BJ (cell line): ENCODE measurements at regions not wholly inside any gene's neighbourhood (a gene's known extent, or its start where the extent isn't known, plus 50 kb on each side); places are given as distances from the start of the nearest gene placed in this dataset.

Source experiments
- CTCF ChIA-PET: fragments of 350-600 bp; formaldehyde crosslinking; extraction: SDS; loops from one replicate; lab custom pipeline; 2021; ENCODE audit warnings: antibody characterized with exemption, inconsistent platforms; lab: Yijun Ruan, JAX
- POLR2A ChIA-PET: fragments of 300-600 bp; sonication (Branson Sonifier 250); formaldehyde crosslinking; extraction: SDS; loops from one replicate; lab custom pipeline; 2021; ENCODE audit warnings: antibody characterized with exemption; lab: Charles Lee
- DNase-seq: peaks from one replicate; pipeline ENCODE4 v3.0.0-alpha.2; 2011; ENCODE audit warnings: low read depth
- H3K27me3 ChIP-seq: 2 replicates; pipeline ENCODE4 v1.6.0; 2011; ENCODE audit warnings: low read length; ENCODE audit not compliant: control insufficient read depth, insufficient read depth
- H3K36me3 ChIP-seq: 2 replicates; pipeline ENCODE4 v1.5.1; 2011; ENCODE audit warnings: low read length; ENCODE audit not compliant: control insufficient read depth, insufficient read depth
- H3K4me3 ChIP-seq: 2 replicates; pipeline ENCODE4 v1.5.1; 2011; ENCODE audit warnings: low read depth, mild to moderate bottlenecking, control low read depth, low read length
- TF ChIP-seq, protein P1 (sequence below): IDR thresholded peaks from 2 replicates; pipeline ENCODE4 v1.5.1; 2011; ENCODE audit warnings: low read depth, mild to moderate bottlenecking, control low read depth, inconsistent platforms, low read length, moderate library complexity; ENCODE audit not compliant: insufficient read depth

DNA sequence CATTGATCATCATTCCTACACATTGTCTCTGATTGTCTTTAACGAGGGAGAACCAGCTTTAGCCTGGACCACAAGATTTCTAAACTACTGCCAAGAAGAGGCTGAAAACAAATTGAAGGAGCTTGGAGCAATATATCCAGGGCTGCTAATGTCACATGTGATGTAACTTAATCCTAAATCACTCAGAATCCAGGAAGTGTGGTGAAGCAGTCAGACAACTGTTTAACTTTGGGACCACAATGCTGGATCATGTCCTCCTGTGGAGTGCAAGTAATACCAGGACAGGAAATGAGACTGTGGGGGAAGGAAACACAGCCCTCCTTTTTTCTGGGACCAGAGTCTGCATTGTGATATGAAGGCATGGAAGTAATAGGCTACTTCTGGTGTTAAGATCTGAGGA lies 430.2 kb downstream of the KCTD12 start:
- CTCF ChIA-PET = interaction anchor here (1.8 kb wide), 1 partner anchor 18 kb away, joined by 4 read pairs; no protein-coding TSS in a partner anchor
- no peaks in the 10 kb centered on the region for H3K36me3 ChIP-seq
- POLR2A ChIA-PET = no interaction called here
- no peak overlapping the region for H3K4me3 ChIP-seq
- no peak for DNase-seq
- no peaks in the 10 kb centered on the region for H3K27me3 ChIP-seq
- TF ChIP-seq, protein P1, sequence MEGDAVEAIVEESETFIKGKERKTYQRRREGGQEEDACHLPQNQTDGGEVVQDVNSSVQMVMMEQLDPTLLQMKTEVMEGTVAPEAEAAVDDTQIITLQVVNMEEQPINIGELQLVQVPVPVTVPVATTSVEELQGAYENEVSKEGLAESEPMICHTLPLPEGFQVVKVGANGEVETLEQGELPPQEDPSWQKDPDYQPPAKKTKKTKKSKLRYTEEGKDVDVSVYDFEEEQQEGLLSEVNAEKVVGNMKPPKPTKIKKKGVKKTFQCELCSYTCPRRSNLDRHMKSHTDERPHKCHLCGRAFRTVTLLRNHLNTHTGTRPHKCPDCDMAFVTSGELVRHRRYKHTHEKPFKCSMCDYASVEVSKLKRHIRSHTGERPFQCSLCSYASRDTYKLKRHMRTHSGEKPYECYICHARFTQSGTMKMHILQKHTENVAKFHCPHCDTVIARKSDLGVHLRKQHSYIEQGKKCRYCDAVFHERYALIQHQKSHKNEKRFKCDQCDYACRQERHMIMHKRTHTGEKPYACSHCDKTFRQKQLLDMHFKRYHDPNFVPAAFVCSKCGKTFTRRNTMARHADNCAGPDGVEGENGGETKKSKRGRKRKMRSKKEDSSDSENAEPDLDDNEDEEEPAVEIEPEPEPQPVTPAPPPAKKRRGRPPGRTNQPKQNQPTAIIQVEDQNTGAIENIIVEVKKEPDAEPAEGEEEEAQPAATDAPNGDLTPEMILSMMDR = no peak

DNA sequence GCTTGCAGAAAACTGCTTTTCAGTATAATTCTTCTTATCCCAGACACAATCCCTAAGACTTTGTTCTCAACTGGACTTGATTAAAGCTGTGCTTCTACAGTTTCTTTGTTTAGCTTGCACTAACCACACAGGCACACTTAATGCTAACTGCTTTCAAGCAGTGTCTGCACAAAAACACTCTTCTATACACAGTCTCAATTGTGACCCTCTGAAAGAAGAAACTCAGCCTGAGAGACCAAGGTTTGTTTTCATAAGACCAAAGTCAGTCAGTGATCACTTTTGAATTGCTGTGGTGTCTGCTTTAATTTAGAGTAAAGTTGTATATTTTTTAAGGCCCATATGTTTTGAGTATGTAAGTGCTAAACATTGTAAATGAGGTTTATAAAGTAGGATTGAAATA lies 431.2 kb downstream of the KCTD12 start:
- TF ChIP-seq, protein P1 = no peak
- ChIA-PET CTCF (interaction anchor here (1.8 kb wide), 1 partner anchor 19 kb away, joined by 4 read pairs; no protein-coding TSS in a partner anchor), POLR2A (no interaction called here)
- Histone ChIP-seq H3K36me3 (no peaks in the 10 kb centered on the region), H3K4me3 (no peak overlapping the region), H3K27me3 (no peaks in the 10 kb centered on the region)
- no peak for DNase-seq

DNA sequence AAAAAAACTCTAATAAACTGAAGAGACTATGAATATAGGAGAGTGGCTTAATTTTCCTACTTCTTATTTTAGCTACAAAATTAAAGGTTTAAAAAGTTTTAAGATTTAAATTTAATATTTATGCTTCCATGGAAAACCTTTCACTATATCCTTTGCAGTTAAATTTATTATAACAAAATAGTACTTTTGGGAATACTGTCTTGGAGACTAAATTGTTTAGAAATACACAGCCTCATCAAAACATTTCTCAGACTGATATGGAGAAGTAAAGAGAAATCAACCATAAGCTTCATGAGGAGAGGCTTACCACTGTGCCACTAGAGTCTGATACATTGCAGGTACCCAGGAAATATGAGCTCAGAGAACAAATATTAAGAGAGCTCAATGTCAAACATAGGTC lies 436.5 kb downstream of the KCTD12 start:
- no peak overlapping the region for H3K4me3 ChIP-seq
- ChIA-PET CTCF (interaction anchor here (0.5 kb wide), 1 partner anchor 32 kb away, joined by 3 read pairs; no protein-coding TSS in a partner anchor), POLR2A (no interaction called here)
- no peaks in the 10 kb centered on the region for H3K36me3 ChIP-seq
- TF ChIP-seq, protein P1 = no peak
- no peak for DNase-seq
- H3K27me3 ChIP-seq = no peaks in the 10 kb centered on the region

DNA sequence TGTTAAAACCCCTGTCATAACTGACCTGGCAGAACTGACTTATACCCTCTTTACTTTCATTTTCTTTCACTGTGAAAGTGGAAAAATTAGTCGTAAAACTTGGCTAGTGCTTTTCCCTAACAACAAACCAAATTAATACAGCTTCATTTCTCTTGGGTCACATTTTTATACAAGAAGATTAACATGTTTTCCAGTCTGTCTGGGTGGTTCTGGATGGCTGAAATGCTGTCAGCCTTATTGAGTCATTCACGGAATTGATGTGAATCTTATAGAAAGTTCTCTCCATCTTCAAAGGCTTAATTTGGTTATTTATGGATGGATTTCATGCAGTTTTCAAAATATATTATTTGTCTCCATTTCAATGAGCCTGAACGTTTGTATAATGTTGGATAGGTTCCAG lies 440.0 kb downstream of the KCTD12 start:
- no peak for DNase-seq
- TF ChIP-seq, protein P1 = no peak
- POLR2A ChIA-PET = no interaction called here
- CTCF ChIA-PET = no interaction called here
- Histone ChIP-seq H3K4me3 (no peak overlapping the region), H3K36me3 (no peaks in the 10 kb centered on the region), H3K27me3 (no peaks in the 10 kb centered on the region)

DNA sequence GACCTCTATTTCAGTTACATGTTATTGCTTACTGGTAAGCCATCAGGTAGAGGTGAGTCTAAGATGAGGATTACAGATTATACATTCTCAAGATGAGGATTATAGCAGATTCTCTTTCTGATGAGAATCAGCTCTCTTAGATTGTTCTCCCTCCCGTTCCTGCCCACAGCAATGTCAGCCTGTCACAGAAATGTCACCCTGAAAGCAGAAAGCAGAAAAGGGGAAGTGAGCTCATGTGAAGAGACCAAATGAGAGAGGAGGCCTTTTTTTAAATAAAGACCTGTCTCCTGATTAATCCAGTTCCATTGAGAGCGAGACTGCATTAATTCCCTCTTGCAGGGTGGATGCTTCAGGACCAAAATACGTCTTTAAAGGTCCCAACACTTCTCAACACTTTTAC lies 445.6 kb downstream of the KCTD12 start:
- Histone ChIP-seq H3K36me3 (no peaks in the 10 kb centered on the region), H3K27me3 (no peaks in the 10 kb centered on the region), H3K4me3 (no peak overlapping the region)
- ChIA-PET CTCF (no interaction called here), POLR2A (no interaction called here)
- TF ChIP-seq, protein P1 = no peak
- no peak for DNase-seq
